Uterus (tissue), 3 donors: ENCODE measurements at regions not wholly inside any gene's neighbourhood (a gene's known extent, or its start where the extent isn't known, plus 50 kb on each side); places are given as distances from the start of the nearest gene placed in this dataset.

Experiments used
- DNase-seq, 2 donors: peaks; one replicate each; pipeline ENCODE4 v3.0.0-alpha.2; 2019 to 2020
- H3K27ac ChIP-seq, 2 donors: fragments of 200-600 bp; sonication (generic); 1 replicate in 1 of 2; 2 replicates in 1 of 2; pipeline ENCODE4 v1.5.1; 2016 to 2018
- H3K27me3 ChIP-seq, 2 donors: fragments of 200-600 bp; sonication (generic); one replicate each; pipeline ENCODE4 v1.5.1; 2018 to 2019; ENCODE audit warnings: control low read depth in 1 of 2
- H3K36me3 ChIP-seq, 2 donors: fragments of 200-600 bp; sonication (generic); one replicate each; pipeline ENCODE4 v1.5.1; 2019; ENCODE audit warnings: control low read depth in 1 of 2
- H3K4me1 ChIP-seq, 2 donors: fragments of 200-600 bp; sonication (generic); one replicate each; pipeline ENCODE4 v1.5.1; 2018 to 2019; ENCODE audit warnings: control low read depth in 1 of 2
- H3K4me3 ChIP-seq, 2 donors: fragments of 200-600 bp; sonication (generic); 1 replicate in 1 of 2; 2 replicates in 1 of 2; pipeline ENCODE4 v1.5.1; 2018 to 2019; ENCODE audit warnings: mild to moderate bottlenecking in 1 of 2
- H3K9me3 ChIP-seq, 2 donors: fragments of 200-600 bp; sonication (generic); one replicate each; pipeline ENCODE4 v1.5.1; 2019; ENCODE audit warnings: control low read depth in 1 of 2
- CTCF ChIP-seq, 4 experiments: fragments of 200-600 bp in 2 of 4; fragments of 450-650 bp in 2 of 4; sonication (generic) in 2 of 4; IDR thresholded peaks; one replicate each; pipeline ENCODE4 v1.5.1; 2016 to 2019; ENCODE audit warnings: antibody characterized with exemption in 4 of 4, mild to moderate bottlenecking in 2 of 4, moderate library complexity in 1 of 4
- POLR2A ChIP-seq, 2 donors: fragments of 450-650 bp; IDR thresholded peaks; one replicate each; pipeline ENCODE4 v1.6.1; 2016; ENCODE audit warnings: antibody characterized with exemption in 2 of 2, mild to moderate bottlenecking in 1 of 2, moderate library complexity in 1 of 2
- intact Hi-C: fragments of 100-400 bp; cut with DNase I; formaldehyde crosslinking; loops from one replicate; pipeline ENCODE4 v1.15.1; 2023; ENCODE audit warnings: low total_unique reads
- donor health status: DM: yes; HTN: yes; CAD: no.

- Histone ChIP-seq H3K4me3 (no peak overlapping the region), H3K27me3 (no peaks in the 10 kb centered on the region), H3K36me3 (no peaks in the 10 kb centered on the region), H3K4me1 (no peaks in the 10 kb centered on the region), H3K9me3 (no peaks in the 10 kb centered on the region), H3K27ac (no peak overlapping the region)
- intact Hi-C loops, result no loop called here
- no peak for DNase-seq
- no peak for TF ChIP-seq POLR2A (IDR thresholded peaks at IDR 0.05)
- TF ChIP-seq CTCF (IDR thresholded peaks at IDR 0.05), result no peak
Measured at GRCh38 chr3:1929788-1930414, 168.8 kb upstream of the CNTN4 start.

GRCh38 chr3:1938975-1939374 is 159.7 kb upstream of the CNTN4 start:
- no peaks in the 10 kb centered on the region for H3K36me3 ChIP-seq
- DNase-seq, result no peak
- TF ChIP-seq POLR2A (IDR thresholded peaks at IDR 0.05), result no peak
- no peak for TF ChIP-seq CTCF (IDR thresholded peaks at IDR 0.05)
- no peaks in the 10 kb centered on the region for H3K27me3 ChIP-seq
- H3K4me3 ChIP-seq, result no peak overlapping the region
- H3K27ac ChIP-seq, result no peak overlapping the region
- intact Hi-C loops, result no loop called here
- no peaks in the 10 kb centered on the region for H3K4me1 ChIP-seq
- no peaks in the 10 kb centered on the region for H3K9me3 ChIP-seq

- Histone ChIP-seq H3K27ac (no peak overlapping the region), H3K27me3 (no peaks in the 10 kb centered on the region), H3K36me3 (no peaks in the 10 kb centered on the region), H3K4me3 (no peak overlapping the region), H3K9me3 (no peaks in the 10 kb centered on the region), H3K4me1 (no peaks in the 10 kb centered on the region)
- no peak for DNase-seq
- intact Hi-C loops, result no loop called here
- TF ChIP-seq CTCF (IDR thresholded peaks at IDR 0.05) (no peak), POLR2A (IDR thresholded peaks at IDR 0.05) (no peak)
Measured at GRCh38 chr3:1942781-1943180, 155.9 kb upstream of the CNTN4 start.

- intact Hi-C loops, result no loop called here
- Histone ChIP-seq H3K4me3 (no peak overlapping the region), H3K27ac (no peak overlapping the region), H3K4me1 (no peaks in the 10 kb centered on the region), H3K36me3 (no peaks in the 10 kb centered on the region), H3K9me3 (no peaks in the 10 kb centered on the region), H3K27me3 (no peaks in the 10 kb centered on the region)
- TF ChIP-seq POLR2A (IDR thresholded peaks at IDR 0.05) (no peak), CTCF (IDR thresholded peaks at IDR 0.05) (no peak)
- no peak for DNase-seq
Measured at GRCh38 chr3:1943395-1944118, 155.1 kb upstream of the CNTN4 start.

GRCh38 chr3:1945698-1946097 is 153.0 kb upstream of the CNTN4 start:
- TF ChIP-seq POLR2A (IDR thresholded peaks at IDR 0.05) (no peak), CTCF (IDR thresholded peaks at IDR 0.05) (no peak)
- no peak for DNase-seq

More at GRCh38 chr3:1945698-1946097, 153.0 kb upstream of the CNTN4 start:
- H3K4me3 ChIP-seq, result no peak overlapping the region
- no peaks in the 10 kb centered on the region for H3K36me3 ChIP-seq
- H3K27me3 ChIP-seq, result no peaks in the 10 kb centered on the region
- H3K9me3 ChIP-seq, result no peaks in the 10 kb centered on the region
- no peaks in the 10 kb centered on the region for H3K4me1 ChIP-seq
- intact Hi-C loops, result no loop called here
- H3K27ac ChIP-seq, result no peak overlapping the region
